HG03354 (cell line): ENCODE measurements at regions not wholly inside any gene's neighbourhood (a gene's known extent, or its start where the extent isn't known, plus 50 kb on each side); places are given as distances from the start of the nearest gene placed in this dataset.
"Not testable (repeated sequence)": the region's sequence is repeated elsewhere in the genome, so short reads cannot be mapped to it uniquely, and the experiment has no call there.

ENCODE experiments used
- ATAC-seq: cut with Tn5 transposase; IDR thresholded peaks from one replicate; pipeline ENCODE4 v1.9.1; 2021; ENCODE audit warnings: mild to moderate bottlenecking; ENCODE audit not compliant: unreplicated experiment, poor library complexity, severe bottlenecking

DNA sequence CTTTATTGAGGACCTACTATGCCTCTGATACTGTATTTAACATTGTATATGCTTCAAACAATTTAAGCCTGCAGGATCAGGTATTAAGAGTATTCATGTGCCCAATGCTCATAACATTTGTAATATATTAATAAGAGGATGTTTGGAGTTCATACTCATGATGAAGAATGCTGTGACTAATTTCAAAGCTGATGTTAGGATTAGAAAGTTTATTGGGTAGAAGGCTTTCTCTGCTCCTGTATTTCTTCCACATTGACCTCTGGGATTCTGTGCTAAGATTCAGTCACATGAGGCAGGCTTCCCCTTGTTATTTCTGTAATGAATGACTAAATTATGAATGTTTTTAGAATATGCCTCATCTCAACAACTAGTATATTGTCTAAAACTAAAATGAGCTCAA, 456.4 kb downstream of the NFIB start:
- ATAC-seq = no peak

- no peak for ATAC-seq
Measured at GRCh38 chr9:13847270-13847669, 466.7 kb downstream of the NFIB start.

DNA sequence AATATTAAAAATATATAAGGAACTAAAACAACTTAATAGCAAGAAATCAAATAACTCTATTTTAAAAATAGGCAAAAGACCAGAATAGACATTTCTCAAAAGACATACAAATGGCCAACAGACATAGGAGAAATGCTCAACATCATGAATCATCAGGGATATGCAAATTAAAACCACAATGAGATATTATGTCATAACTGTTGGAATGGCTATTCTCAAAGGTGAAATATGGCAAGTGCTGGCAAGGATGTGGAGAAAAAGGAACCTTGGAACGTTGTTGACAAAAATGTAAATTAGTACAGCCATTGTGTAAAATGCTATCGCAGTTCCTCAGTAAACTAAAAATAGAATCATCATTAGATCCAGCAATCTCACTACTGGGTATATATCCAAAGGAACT, 468.5 kb downstream of the NFIB start:
- no peak for ATAC-seq

- no peak for ATAC-seq
Measured at GRCh38 chr9:13841746-13842462, 472.0 kb downstream of the NFIB start.

DNA sequence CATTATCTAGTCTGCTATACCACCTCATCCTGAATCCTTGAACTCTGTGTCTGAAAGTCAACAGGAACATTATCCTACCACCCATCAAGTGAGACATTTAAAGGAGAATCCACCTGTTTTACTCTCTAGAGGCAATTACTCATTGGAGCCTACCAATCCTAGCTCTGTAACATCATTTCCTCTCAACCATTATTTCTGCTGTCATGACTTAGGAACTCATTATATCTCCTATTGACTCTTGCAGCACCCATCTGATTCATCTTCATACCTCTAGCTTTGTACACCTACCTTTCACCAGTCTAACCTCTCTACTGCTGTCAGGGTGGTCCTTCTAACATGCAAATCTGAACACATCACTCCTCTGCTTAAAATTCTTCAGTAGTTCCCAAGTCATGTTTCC, 481.5 kb downstream of the NFIB start:
- no peak for ATAC-seq

GRCh38 chr9:13823026-13823425, 490.9 kb downstream of the NFIB start:
- ATAC-seq = no peak

GRCh38 chr9:13817754-13818278, 496.1 kb downstream of the NFIB start:
- no peak for ATAC-seq

- ATAC-seq = no peak
Measured at GRCh38 chr9:13816837-13817236, 497.1 kb downstream of the NFIB start.

GRCh38 chr9:13814647-13815400, 499.1 kb downstream of the NFIB start:
- ATAC-seq = no peak

DNA sequence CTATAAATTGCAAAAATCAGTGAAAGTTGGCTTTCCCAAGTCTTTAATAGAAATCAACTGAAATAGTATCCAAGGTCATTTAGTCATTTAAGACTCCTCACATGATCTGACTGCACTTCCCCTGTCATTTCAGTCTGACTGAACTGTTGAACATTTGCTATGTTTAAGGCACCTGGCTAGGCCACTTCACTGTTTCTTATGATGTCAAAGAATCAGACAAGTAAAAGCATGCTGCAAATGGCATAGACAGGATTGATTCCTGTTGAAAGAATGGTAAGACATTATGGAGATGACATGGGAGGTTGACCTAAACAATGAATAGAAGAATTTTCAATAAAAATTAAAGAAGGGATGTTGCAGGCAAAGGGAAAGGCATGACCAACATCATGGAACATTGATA, 502.1 kb downstream of the NFIB start:
- ATAC-seq = no peak

DNA sequence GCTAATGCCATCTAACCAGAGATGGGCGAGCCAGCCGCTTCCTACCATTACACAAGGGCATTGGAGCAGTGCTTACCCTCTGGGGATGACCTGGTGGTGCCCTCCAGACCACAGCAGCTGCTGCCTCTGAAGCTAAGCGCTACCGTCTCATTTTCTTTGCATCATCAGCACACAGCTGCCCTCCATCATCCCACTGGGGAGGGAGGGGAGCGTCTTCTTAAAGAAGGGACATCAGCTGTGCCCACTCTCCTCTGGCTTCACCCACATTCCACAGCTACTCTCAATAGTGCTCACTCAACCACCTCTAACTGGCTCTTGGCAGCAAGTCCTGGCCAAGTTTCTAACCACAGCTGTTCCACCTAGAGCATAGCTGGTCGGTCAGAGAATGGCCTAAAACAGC, 503.4 kb downstream of the NFIB start:
- ATAC-seq = no peak

GRCh38 chr9:13809401-13809800, 504.5 kb downstream of the NFIB start:
- ATAC-seq = no peak

DNA sequence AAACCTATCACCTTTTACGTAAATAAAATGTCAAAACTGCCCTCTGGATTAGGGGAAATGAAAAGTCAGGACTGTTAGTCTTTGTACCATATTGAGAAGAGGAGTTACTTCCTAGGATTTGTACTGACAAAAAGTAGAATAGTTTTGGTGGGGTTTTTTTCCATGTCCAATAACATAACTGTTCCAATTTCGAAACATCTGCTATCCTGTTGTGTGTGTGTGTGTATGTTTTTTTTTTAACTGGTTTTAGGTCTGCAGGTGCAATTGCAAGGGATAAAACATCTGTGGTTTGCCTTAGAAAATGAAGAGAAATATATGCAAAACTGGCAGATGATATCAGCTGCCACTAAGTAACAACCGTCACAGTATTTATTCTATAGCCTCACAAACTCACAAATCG, 506.8 kb downstream of the NFIB start:
- no peak for ATAC-seq

DNA sequence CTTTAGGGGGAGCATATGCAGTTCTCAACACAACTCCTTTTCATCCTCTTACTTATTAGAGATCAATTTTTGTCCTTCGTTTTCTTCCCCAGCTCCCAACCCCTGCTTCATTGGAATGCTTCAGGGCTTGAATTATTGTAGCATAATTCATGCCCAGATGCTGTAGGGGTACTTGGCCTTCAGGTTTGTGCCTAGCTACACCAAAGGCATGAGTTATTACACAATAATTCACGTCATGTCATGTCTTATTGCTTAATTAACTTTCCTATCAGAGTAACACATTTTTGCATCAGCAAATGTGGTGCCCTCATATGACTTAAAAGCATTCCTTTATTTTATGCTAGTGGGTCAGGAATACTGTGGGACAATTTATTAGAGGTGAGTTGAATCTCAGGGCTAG, 507.2 kb downstream of the NFIB start:
- no peak for ATAC-seq

- no peak for ATAC-seq
Measured at GRCh38 chr9:13805546-13805945, 508.4 kb downstream of the NFIB start.

DNA sequence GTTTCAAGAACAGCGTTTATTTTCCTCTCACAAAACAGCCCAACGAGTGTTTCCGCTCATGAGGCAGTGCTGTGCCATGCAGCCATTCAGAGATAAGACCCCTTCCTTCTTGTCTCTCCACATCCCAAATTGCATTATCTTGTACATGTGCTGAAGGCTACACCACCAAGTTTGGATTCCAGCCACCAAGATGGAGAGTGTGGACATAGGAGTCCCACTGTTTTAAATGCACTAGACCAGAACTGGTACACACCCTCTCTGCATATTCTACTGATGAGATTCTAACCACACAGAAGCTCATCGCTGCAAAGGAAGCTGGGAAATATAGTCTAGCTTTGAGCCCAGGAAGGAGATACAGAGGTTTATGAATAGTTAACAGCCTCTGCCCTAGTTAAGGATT, 509.4 kb downstream of the NFIB start:
- ATAC-seq = no peak

GRCh38 chr9:13800776-13801175, 513.2 kb downstream of the NFIB start:
- no peak for ATAC-seq

GRCh38 chr9:13797701-13798100, 516.2 kb downstream of the NFIB start:
- ATAC-seq = not testable (repeated sequence)

DNA sequence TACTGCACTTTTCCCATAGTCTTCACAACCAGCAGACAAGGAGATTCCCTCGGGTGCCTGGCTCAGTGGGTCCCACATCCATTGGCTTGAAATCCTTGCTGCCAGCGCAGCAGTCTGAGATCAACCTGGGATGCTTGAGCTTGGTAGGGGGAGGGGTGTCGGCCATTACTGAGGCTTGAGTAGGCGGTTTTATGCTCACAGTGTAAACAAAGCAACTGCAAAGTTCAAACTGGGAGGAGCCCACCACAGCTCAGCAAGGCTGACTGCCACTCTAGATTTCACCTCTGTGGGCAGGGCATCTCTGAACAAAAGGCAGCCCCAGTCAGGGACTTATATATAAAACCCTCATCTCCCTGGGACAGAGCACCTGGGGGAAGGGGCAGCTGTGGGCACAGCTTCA, 512.3 kb upstream of the MPDZ start:
- ATAC-seq = no peak

DNA sequence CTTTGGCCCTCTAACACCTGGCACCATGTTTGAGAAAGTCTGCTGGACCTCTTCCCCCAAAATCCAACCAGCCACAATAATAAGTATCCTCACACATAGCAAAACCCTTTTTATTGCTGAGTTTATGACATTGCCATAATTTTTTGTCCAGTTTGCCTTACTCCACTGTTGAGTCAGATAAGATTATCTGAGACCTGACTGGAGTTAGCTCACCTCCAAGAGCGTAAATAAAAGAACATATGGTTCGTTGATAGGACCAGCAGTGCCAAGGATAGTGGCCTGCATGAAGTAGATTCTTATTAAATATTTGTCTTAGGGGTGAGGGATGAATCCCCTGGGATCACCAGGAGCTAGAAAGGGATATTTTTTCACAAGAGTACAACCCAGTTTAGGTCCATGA, 510.6 kb upstream of the MPDZ start:
- no peak for ATAC-seq

DNA sequence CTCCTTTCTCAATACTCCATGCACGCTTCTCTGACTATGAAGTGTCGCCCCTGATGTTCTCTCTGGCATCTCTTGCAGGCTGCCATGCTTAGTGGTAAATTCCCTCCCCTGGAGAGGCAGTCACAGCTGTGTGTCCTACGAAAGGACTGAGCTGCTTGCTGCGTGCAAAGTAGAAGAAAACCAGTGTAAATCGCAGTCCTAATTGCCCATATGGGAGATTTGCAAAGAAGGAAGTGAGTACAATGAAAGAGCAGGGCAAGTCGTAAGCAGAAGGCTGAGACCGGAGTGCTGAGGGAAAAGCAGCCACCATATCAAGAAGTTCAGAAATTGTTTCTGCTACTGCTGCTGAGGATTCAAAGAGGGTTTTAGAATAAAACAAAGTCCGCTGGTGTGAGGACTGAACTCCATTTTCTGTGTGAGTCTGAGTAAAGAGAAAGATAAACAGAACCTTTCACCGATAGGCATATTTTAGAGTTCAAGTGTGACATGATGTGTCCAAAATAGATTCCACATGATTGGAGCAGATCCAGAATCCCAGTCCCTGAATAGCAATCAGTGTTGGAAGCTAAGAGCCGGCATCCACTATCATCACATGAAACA, 507.8 kb upstream of the MPDZ start:
- no peak for ATAC-seq
